K562 (cell line): ENCODE measurements at regions not wholly inside any gene's neighbourhood (a gene's known extent, or its start where the extent isn't known, plus 50 kb on each side); places are given as distances from the start of the nearest gene placed in this dataset.

ENCODE experiments used
- ATAC-seq: fragments of 200-7000 bp; cut with Tn5 transposase; 3 replicates; pipeline ENCODE4 v1.9.1; 2020; ENCODE audit warnings: moderate library complexity
- BruUV-seq: library from RNA; stranded (reverse); fragments of 400-500 nt; replicated peaks from 2 replicates; lab custom pipeline; 2021; lab: Mats Ljungman, UMichigan
- CTCF ChIA-PET: fragments of 300-600 bp; formaldehyde crosslinking; extraction: SDS; loops from one replicate; lab custom pipeline; 2021; ENCODE audit warnings: low intra/inter-chr PET ratio; lab: Yijun Ruan, JAX
- POLR2A ChIA-PET: fragments of 300-600, 350-650 bp; sonication (Branson Sonifier 250); formaldehyde crosslinking; extraction: SDS; loops from one replicate; lab custom pipeline; 2021; ENCODE audit warnings: antibody characterized with exemption, inconsistent platforms; lab: Yijun Ruan, JAX
- DNase-seq, 4 experiments: peaks; one replicate each; pipeline versions ENCODE4 v3.0.0 to v3.0.0-alpha.2; 2011 to 2018; ENCODE audit warnings: low spot score in 3 of 4, mixed read lengths in 3 of 4; ENCODE audit errors: extremely low read depth in 1 of 4
- FAIRE-seq: peaks from 2 replicates; lab custom pipeline; 2011; peaks lifted over from hg19 to GRCh38; lab: Jason Lieb, UNC
- H2AFZ ChIP-seq: 2 replicates; pipeline ENCODE4 v1.6.0; 2011; ENCODE audit warnings: low read depth, low read length, control low read depth, inconsistent platforms
- H3K27ac ChIP-seq: fragments of 200-600 bp; 3 replicates; pipeline ENCODE4 v1.8.0; 2011; ENCODE audit warnings: low read depth, mild to moderate bottlenecking, control low read depth, inconsistent platforms, low read length, moderate library complexity, mixed read lengths; ENCODE audit errors: extremely low read depth
- H3K27me3 ChIP-seq, 2 experiments: fragments of 300-600 bp in 1 of 2; 2 replicates in 1 of 2; 3 replicates in 1 of 2; pipeline versions ENCODE4 v1.6.0 to v1.8.0; 2011; ENCODE audit warnings: inconsistent platforms in 2 of 2, low read length in 2 of 2, mild to moderate bottlenecking in 1 of 2, mixed read lengths in 1 of 2, moderate library complexity in 1 of 2; ENCODE audit not compliant: control insufficient read depth in 2 of 2, insufficient read depth in 2 of 2
- H3K36me3 ChIP-seq: fragments of 300-600 bp; 3 replicates; pipeline ENCODE4 v1.8.0; 2011; ENCODE audit warnings: mild to moderate bottlenecking, low read length, inconsistent platforms; ENCODE audit not compliant: control insufficient read depth, insufficient read depth
- H3K4me1 ChIP-seq, 2 experiments: fragments of 200-600 bp in 1 of 2; replicated peaks in 1 of 2; 2 replicates in 1 of 2; 3 replicates in 1 of 2; pipeline versions ENCODE4 v1.5.1 to v1.8.0; 2011; ENCODE audit warnings: inconsistent platforms in 2 of 2, low read length in 2 of 2, mild to moderate bottlenecking in 1 of 2, mixed read lengths in 1 of 2, moderate library complexity in 1 of 2; ENCODE audit not compliant: control insufficient read depth in 2 of 2, insufficient read depth in 2 of 2
- H3K4me2 ChIP-seq: 2 replicates; pipeline ENCODE4 v1.6.1; 2011; ENCODE audit warnings: low read length, control low read depth, inconsistent platforms, mixed read lengths; ENCODE audit not compliant: insufficient read depth
- H3K4me3 ChIP-seq: fragments of 200-600 bp; sonication (generic), shearing (Covaris generic); 2 replicates; pipeline ENCODE4 v1.5.1; 2016; ENCODE audit warnings: control low read depth, inconsistent platforms
- H3K79me2 ChIP-seq: fragments of 200-600 bp; 3 replicates; pipeline ENCODE4 v1.8.0; 2011; ENCODE audit warnings: low read length, inconsistent platforms; ENCODE audit not compliant: control insufficient read depth, insufficient read depth
- H3K9ac ChIP-seq, 2 experiments: 2 replicates each; pipeline versions ENCODE4 v1.6.0 to v1.6.1; 2011; ENCODE audit warnings: low read depth in 2 of 2, low read length in 2 of 2, control low read depth in 1 of 2, inconsistent platforms in 1 of 2, mild to moderate bottlenecking in 1 of 2, mixed read lengths in 1 of 2; ENCODE audit not compliant: insufficient read depth in 1 of 2
- H3K9me1 ChIP-seq: one replicate; pipeline ENCODE4 v1.6.0; 2011; ENCODE audit warnings: inconsistent platforms, mild to moderate bottlenecking, low read length, moderate library complexity; ENCODE audit not compliant: control insufficient read depth, insufficient read depth
- H3K9me3 ChIP-seq: replicated peaks from 2 replicates; pipeline ENCODE4 v1.5.1; 2011; ENCODE audit warnings: low read depth, low read length, inconsistent platforms; ENCODE audit not compliant: control insufficient read depth, insufficient read depth
- H4K20me1 ChIP-seq: replicated peaks from 2 replicates; pipeline ENCODE4 v1.6.1; 2011; ENCODE audit warnings: low read length, inconsistent platforms, mixed read lengths; ENCODE audit not compliant: control insufficient read depth, insufficient read depth
- ATF4 ChIP-seq: fragments of 450-650 bp; formaldehyde crosslinking; IDR thresholded peaks from 2 replicates; pipeline ENCODE4 v1.4.0; 2022; ENCODE audit warnings: mild to moderate bottlenecking, moderate library complexity
- CC2D1A ChIP-seq: fragments of 450-650 bp; IDR thresholded peaks from 2 replicates; pipeline ENCODE4 v1.6.1; 2017; ENCODE audit warnings: mild to moderate bottlenecking
- CHAMP1 ChIP-seq: fragments of 450-650 bp; IDR thresholded peaks from 2 replicates; pipeline ENCODE4 v1.6.1; 2016; ENCODE audit warnings: mild to moderate bottlenecking
- GATAD2A ChIP-seq: fragments of 450-650 bp; IDR thresholded peaks from 2 replicates; pipeline ENCODE4 v1.6.1; 2017
- MYBL2 ChIP-seq, 2 experiments: fragments of 450-650 bp in 1 of 2; sonication (generic) in 1 of 2; formaldehyde crosslinking in 1 of 2; IDR thresholded peaks; 2 replicates each; pipeline versions ENCODE4 v1.6.1 to v1.8.1; 2017 to 2022; ENCODE audit warnings: borderline replicate concordance in 1 of 2, inconsistent platforms in 1 of 2, low read depth in 1 of 2, mild to moderate bottlenecking in 1 of 2, missing genetic modification reagents in 1 of 2, moderate library complexity in 1 of 2
- POLR2B ChIP-seq: fragments of 450-650 bp; IDR thresholded peaks from 2 replicates; pipeline ENCODE4 v1.6.1; 2018; ENCODE audit warnings: low read depth; ENCODE audit not compliant: partially characterized antibody
- RUNX1 ChIP-seq: sonication (generic); IDR thresholded peaks from 2 replicates; pipeline ENCODE4 v1.6.1; 2016; ENCODE audit warnings: antibody characterized with exemption, low read depth
- SMARCA5 ChIP-seq: fragments of 450-650 bp; IDR thresholded peaks from 2 replicates; pipeline ENCODE4 v1.6.1; 2016
- SRSF9 ChIP-seq: fragments of 200-400 bp; formaldehyde crosslinking; IDR thresholded peaks from 2 replicates; pipeline ENCODE4 v1.6.1; 2017; ENCODE audit warnings: low read depth, low read length, borderline replicate concordance
- ZBTB49 ChIP-seq: sonication (generic); formaldehyde crosslinking; IDR thresholded peaks from 2 replicates; pipeline ENCODE4 v1.8.0; 2022; ENCODE audit warnings: missing genetic modification reagents, mild to moderate bottlenecking, borderline replicate concordance
- ZNF212 ChIP-seq: fragments of 450-650 bp; formaldehyde crosslinking; IDR thresholded peaks from 2 replicates; pipeline ENCODE4 v1.4.0; 2020; ENCODE audit warnings: mild to moderate bottlenecking
- ZNF224 ChIP-seq: sonication (generic); formaldehyde crosslinking; IDR thresholded peaks from 2 replicates; pipeline ENCODE4 v1.8.0; 2022; ENCODE audit warnings: mild to moderate bottlenecking, missing genetic modification reagents
- ZNF324 ChIP-seq: fragments of 250-450 bp; sonication (Bioruptor Pico); IDR thresholded peaks from 2 replicates; pipeline ENCODE4 v1.4.0; 2020; ENCODE audit warnings: mild to moderate bottlenecking
- ZNF696 ChIP-seq: fragments of 250-450 bp; sonication (Bioruptor Pico); conservative IDR thresholded peaks from 2 replicates; pipeline ENCODE4 v1.4.0; 2020; ENCODE audit warnings: mild to moderate bottlenecking, moderate library complexity
- whole genome bisulfite sequencing: fragments of 100-300 bp; shearing (Covaris generic); methylation state at CpG from one replicate; pipeline ENCODE4 v1.1.6; 2016; ENCODE audit warnings: low coverage, mixed read lengths; ENCODE audit not compliant: insufficient coverage; ENCODE audit errors: missing lambda C conversion rate; 5-methylcytosine and 5-hydroxymethylcytosine counted together
- in situ Hi-C: fragments of 300-500 bp; cut with MboI; formaldehyde crosslinking; loops from 4 replicates; pipeline ENCODE4 v1.15.0; 2018; ENCODE audit warnings: inconsistent platforms, mixed read lengths
- intact Hi-C: fragments of 100-400 bp; cut with micrococcal nuclease; formaldehyde crosslinking; loops from 2 replicates; pipeline ENCODE4 v1.14.2; 2022
- TF ChIP-seq, protein P1 (sequence below): fragments of 250-450 bp; sonication (Bioruptor Pico); IDR thresholded peaks from 2 replicates; pipeline ENCODE4 v1.8.0; 2021; ENCODE audit warnings: borderline replicate concordance, mild to moderate bottlenecking, moderate library complexity; ENCODE audit not compliant: poor library complexity, severe bottlenecking
- TF ChIP-seq, protein P2 (sequence below): fragments of 250-450 bp; sonication (Bioruptor Pico); IDR thresholded peaks from 2 replicates; pipeline ENCODE4 v1.8.0; 2022; ENCODE audit warnings: moderate library complexity, mild to moderate bottlenecking, inconsistent platforms

- TF ChIP-seq POLR2B = no peak
- TF ChIP-seq SMARCA5 = no peak
- TF ChIP-seq GATAD2A = no peak
- TF ChIP-seq CC2D1A = no peak
- no peak for TF ChIP-seq CHAMP1
Observed at GRCh38 chr9:11159318-11159862, 546.6 kb upstream of the PTPRD start (continued).

GRCh38 chr9:11163843-11164242 lies 551.0 kb upstream of the PTPRD start:
- no peaks in the 10 kb centered on the region for H3K79me2 ChIP-seq
- ChIA-PET CTCF (no interaction called here), POLR2A (no interaction called here)
- H3K9me1 ChIP-seq = no peaks in the 10 kb centered on the region
- intact Hi-C loops = no loop called here
- FAIRE-seq (no peak), DNase-seq (no peak), ATAC-seq (no peak)
- no TSS peak for BruUV-seq
- no peaks in the 10 kb centered on the region for H3K4me1 ChIP-seq
- no peaks in the 10 kb centered on the region for H3K9me3 ChIP-seq
- H3K27me3 ChIP-seq = no peaks in the 10 kb centered on the region
- in situ Hi-C loops = no loop called here
- no peaks in the 10 kb centered on the region for H3K36me3 ChIP-seq
- 0% methylated on average over 2 of the region's 2 CpGs for WGBS
- H3K4me2 ChIP-seq = no peak overlapping the region
- no peaks in the 10 kb centered on the region for H4K20me1 ChIP-seq
- no peak overlapping the region for H3K4me3 ChIP-seq
- H3K27ac ChIP-seq = no peak overlapping the region
- H3K9ac ChIP-seq = no peak overlapping the region
- H2AFZ ChIP-seq = no peak overlapping the region
- TF ChIP-seq SRSF9 (no peak), ZNF696 (no peak), ZNF224 (CRISPR knock-in tag) (no peak), ZNF212 (CRISPR knock-in tag) (no peak), ZNF324 (CRISPR knock-in tag) (no peak), RUNX1 (no peak), ATF4 (CRISPR knock-in tag) (no peak), MYBL2 (IDR thresholded peaks at IDR 0.05; ENCODE audit: low read depth) (no peak), MYBL2 (CRISPR knock-in tag; IDR thresholded peaks at IDR 0.05; ENCODE audit: borderline replicate concordance) (no peak), ZBTB49 (no peak)
- TF ChIP-seq, protein P1, sequence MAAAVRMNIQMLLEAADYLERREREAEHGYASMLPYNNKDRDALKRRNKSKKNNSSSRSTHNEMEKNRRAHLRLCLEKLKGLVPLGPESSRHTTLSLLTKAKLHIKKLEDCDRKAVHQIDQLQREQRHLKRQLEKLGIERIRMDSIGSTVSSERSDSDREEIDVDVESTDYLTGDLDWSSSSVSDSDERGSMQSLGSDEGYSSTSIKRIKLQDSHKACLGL (CRISPR knock-in tag) = no peak
- TF ChIP-seq, protein P2, sequence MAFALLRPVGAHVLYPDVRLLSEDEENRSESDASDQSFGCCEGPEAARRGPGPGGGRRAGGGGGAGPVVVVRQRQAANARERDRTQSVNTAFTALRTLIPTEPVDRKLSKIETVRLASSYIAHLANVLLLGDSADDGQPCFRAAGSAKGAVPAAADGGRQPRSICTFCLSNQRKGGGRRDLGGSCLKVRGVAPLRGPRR = no peak
